D721Med (cell line): ENCODE measurements at regions not wholly inside any gene's neighbourhood (a gene's known extent, or its start where the extent isn't known, plus 50 kb on each side); places are given as distances from the start of the nearest gene placed in this dataset.
A peak's percentile ranks its signal among the peaks of the same experiment; 100 is the strongest.

Experiments used
- DNase-seq: peaks from one replicate; pipeline ENCODE4 v3.0.0; 2011; ENCODE audit warnings: low spot score; ENCODE audit not compliant: insufficient read length
- FAIRE-seq: peaks from 2 replicates; lab custom pipeline; 2011; peaks lifted over from hg19 to GRCh38; lab: Jason Lieb, UNC
- TF ChIP-seq, protein P1 (sequence below): IDR thresholded peaks from 2 replicates; pipeline ENCODE4 v1.5.1; 2012; ENCODE audit warnings: mild to moderate bottlenecking, control low read depth; ENCODE audit not compliant: insufficient read depth; ENCODE audit errors: missing control alignments

DNA sequence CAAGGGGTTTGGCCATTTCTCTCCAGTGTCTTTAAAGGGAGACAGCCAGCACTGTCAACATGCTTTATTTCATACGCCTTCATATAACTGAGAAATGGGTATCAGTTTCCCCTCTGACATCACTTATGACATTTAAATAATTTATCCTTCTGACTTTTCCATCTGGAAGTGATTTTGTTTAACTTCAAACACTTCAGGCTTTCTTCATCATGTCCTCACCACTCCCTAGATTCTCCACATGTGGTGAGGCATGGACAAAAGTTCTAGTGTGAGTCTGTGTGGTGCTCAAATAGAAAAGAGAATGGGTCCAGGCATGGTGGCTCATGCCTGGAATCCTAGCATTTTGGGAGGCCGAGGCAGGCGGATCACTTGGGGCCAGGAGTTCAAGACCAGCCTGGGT is 158.6 kb downstream of the TXNL1 start:
- FAIRE-seq (no peak), DNase-seq (no peak)
- TF ChIP-seq, protein P1, sequence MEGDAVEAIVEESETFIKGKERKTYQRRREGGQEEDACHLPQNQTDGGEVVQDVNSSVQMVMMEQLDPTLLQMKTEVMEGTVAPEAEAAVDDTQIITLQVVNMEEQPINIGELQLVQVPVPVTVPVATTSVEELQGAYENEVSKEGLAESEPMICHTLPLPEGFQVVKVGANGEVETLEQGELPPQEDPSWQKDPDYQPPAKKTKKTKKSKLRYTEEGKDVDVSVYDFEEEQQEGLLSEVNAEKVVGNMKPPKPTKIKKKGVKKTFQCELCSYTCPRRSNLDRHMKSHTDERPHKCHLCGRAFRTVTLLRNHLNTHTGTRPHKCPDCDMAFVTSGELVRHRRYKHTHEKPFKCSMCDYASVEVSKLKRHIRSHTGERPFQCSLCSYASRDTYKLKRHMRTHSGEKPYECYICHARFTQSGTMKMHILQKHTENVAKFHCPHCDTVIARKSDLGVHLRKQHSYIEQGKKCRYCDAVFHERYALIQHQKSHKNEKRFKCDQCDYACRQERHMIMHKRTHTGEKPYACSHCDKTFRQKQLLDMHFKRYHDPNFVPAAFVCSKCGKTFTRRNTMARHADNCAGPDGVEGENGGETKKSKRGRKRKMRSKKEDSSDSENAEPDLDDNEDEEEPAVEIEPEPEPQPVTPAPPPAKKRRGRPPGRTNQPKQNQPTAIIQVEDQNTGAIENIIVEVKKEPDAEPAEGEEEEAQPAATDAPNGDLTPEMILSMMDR: no peak

- DNase-seq: no peak
- no peak for FAIRE-seq
- TF ChIP-seq, protein P1: no peak
Observed at GRCh38 chr18:56475250-56475649, 163.1 kb downstream of the TXNL1 start.

DNA sequence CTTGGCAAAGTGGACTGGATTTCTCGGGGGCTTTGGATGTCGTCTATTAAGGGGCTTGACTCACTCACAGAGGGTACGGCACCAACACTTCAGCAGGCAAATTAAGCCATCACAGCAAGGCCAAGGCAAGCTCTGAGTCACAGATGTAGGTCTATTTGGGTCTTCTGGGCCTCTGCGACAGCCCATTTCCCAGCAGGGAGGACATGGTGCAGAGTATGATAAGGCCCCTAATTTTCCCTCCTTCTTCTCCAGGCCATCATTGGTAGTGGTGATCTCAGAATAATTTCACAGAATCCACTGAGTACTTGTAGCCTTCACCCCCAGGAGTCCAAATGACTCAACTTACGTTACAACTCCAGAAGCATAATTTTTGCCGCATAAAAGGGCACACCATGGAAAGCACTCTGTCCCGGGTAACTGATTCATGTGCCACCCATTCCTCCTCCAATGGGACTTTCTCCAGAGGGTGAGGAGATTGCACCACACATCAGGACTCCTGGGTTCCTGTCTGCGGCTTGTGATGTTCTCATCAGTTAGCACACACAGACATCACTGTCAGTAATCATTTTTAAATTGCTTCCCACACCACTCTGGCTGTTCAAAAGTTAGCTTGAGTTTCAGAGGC is 164.9 kb downstream of the TXNL1 start:
- FAIRE-seq (no peak), DNase-seq (no peak)
- TF ChIP-seq, protein P1: no peak

- no peak for FAIRE-seq
- DNase-seq: no peak
- TF ChIP-seq, protein P1: no peak
Observed at GRCh38 chr18:56470406-56471351, 167.7 kb downstream of the TXNL1 start.

DNA sequence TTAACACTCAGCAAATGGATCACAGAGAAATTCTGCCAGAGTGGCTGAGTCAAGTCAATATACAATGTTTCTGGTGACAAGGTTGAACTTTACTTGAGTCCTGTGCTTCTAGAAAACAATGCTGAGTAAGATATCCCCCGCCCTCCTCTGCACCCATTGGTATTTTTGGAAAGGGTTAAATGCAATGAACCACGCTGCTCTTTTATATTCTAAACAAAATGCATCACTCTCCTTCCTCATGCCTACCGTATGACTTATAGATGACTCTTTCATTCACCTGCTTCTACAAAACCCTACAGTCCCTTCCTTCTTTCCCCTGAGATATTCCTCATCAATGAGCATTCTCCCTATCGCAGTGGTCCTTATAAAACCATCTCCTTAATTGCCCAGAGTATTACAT is 168.8 kb downstream of the TXNL1 start:
- DNase-seq: no peak
- TF ChIP-seq, protein P1: no peak
- FAIRE-seq: peak; percentile 97

DNA sequence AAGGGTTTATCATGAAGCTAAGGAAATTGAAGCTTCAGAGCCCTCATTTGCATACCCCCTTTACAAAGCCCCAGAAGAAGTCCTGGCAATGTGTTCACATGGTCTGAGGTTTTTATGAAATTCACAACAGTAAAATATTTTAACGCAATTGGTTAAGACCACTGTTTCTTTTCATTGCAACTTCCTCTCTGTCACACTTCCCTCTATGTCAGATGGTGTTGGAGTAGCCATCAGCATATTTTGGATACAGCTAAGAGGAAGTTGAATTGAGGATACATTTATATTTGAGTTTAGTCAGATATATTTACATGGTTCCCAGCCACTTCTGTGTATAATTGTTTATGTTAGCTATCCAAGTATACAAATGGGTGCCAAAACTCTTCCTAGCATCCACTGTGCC is 170.0 kb downstream of the TXNL1 start:
- DNase-seq (no peak), FAIRE-seq (peak; percentile 97)
- TF ChIP-seq, protein P1: no peak
